ENCODE measurements at regions not wholly inside any gene's neighbourhood (a gene's known extent, or its start where the extent isn't known, plus 50 kb on each side); places are given as distances from the start of the nearest gene placed in this dataset.

- TF ChIP-seq CTCF (CRISPR knock-in tag; IDR thresholded peaks at IDR 0.05), result no peak
- TF ChIP-seq RXRA (CRISPR knock-in tag; IDR thresholded peaks at IDR 0.05), result no peak
- no peak for TF ChIP-seq HMGXB4 (CRISPR knock-in tag; IDR thresholded peaks at IDR 0.05; ENCODE audit: borderline replicate concordance in 1 of 2, low read depth in 1 of 2)
- TF ChIP-seq CENPX (CRISPR knock-in tag; IDR thresholded peaks at IDR 0.05), result no peak
- no peak for TF ChIP-seq ZNF143 (CRISPR knock-in tag; IDR thresholded peaks at IDR 0.05)
- no peak for TF ChIP-seq SALL1 (CRISPR knock-in tag; IDR thresholded peaks at IDR 0.05)
These were observed 538.5 kb upstream of the CDH11 start for GRCh38 chr16:65660390-65660789.
